CD14-positive monocyte (primary cell): ENCODE measurements at regions not wholly inside any gene's neighbourhood (a gene's known extent, or its start where the extent isn't known, plus 50 kb on each side); places are given as distances from the start of the nearest gene placed in this dataset.

Source experiments
- DNase-seq, 3 donors: peaks; one replicate each; pipeline ENCODE4 v3.0.0-alpha.2; 2011 to 2022
- H2AFZ ChIP-seq: 2 replicates; pipeline ENCODE4 v1.6.0; 2012; ENCODE audit warnings: mild to moderate bottlenecking, low read depth, low read length, inconsistent platforms; ENCODE audit not compliant: insufficient read depth, poor library complexity, severe bottlenecking
- H3K27ac ChIP-seq, 2 donors: 1 replicate in 1 of 2; 2 replicates in 1 of 2; pipeline ENCODE4 v1.5.1; 2012 to 2013; ENCODE audit warnings: low read length in 2 of 2, control low read depth in 1 of 2, inconsistent platforms in 1 of 2, low read depth in 1 of 2, mild to moderate bottlenecking in 1 of 2
- H3K27me3 ChIP-seq, 2 donors: one replicate each; pipeline versions ENCODE4 v1.6.0 to v1.6.1; 2011 to 2013; ENCODE audit warnings: low read length in 2 of 2; ENCODE audit not compliant: control insufficient read depth in 2 of 2, insufficient read depth in 2 of 2
- H3K36me3 ChIP-seq, 2 donors: replicated peaks in 1 of 2; 1 replicate in 1 of 2; 2 replicates in 1 of 2; pipeline versions ENCODE4 v1.5.1 to v1.6.1; 2012 to 2013; ENCODE audit warnings: low read length in 2 of 2, control low read depth in 1 of 2, inconsistent platforms in 1 of 2, mild to moderate bottlenecking in 1 of 2; ENCODE audit not compliant: insufficient read depth in 2 of 2, control insufficient read depth in 1 of 2
- H3K4me1 ChIP-seq, 2 donors: 1 replicate in 1 of 2; 2 replicates in 1 of 2; pipeline versions ENCODE4 v1.5.1 to v1.6.1; 2012 to 2013; ENCODE audit warnings: low read length in 2 of 2, control low read depth in 1 of 2, inconsistent platforms in 1 of 2, mild to moderate bottlenecking in 1 of 2, moderate library complexity in 1 of 2; ENCODE audit not compliant: insufficient read depth in 2 of 2, control insufficient read depth in 1 of 2
- H3K4me2 ChIP-seq: replicated peaks from 2 replicates; pipeline ENCODE3; 2012; ENCODE audit warnings: low read length, moderate library complexity, mild to moderate bottlenecking; ENCODE audit not compliant: poor library complexity, severe bottlenecking; ENCODE audit errors: extremely low read depth
- H3K4me3 ChIP-seq, 3 experiments: fragments of 200-600 bp in 1 of 3; sonication (generic) in 1 of 3; replicated peaks in 1 of 3; 1 replicate in 2 of 3; 2 replicates in 1 of 3; pipeline ENCODE4 v1.5.1; 2011 to 2013; ENCODE audit warnings: low read length in 3 of 3, mild to moderate bottlenecking in 3 of 3, control low read depth in 2 of 3, low read depth in 2 of 3, inconsistent platforms in 1 of 3, moderate library complexity in 1 of 3
- H3K79me2 ChIP-seq: 2 replicates; pipeline ENCODE4 v1.6.0; 2012; ENCODE audit warnings: mild to moderate bottlenecking, control low read depth, inconsistent platforms, low read length, moderate library complexity; ENCODE audit not compliant: insufficient read depth
- H3K9ac ChIP-seq: 2 replicates; pipeline ENCODE4 v1.6.0; 2017; ENCODE audit warnings: low read length, mild to moderate bottlenecking; ENCODE audit not compliant: insufficient read depth, poor library complexity, severe bottlenecking
- H3K9me3 ChIP-seq, 2 donors: replicated peaks in 1 of 2; 1 replicate in 1 of 2; 2 replicates in 1 of 2; pipeline versions ENCODE4 v1.5.1 to v1.6.1; 2012 to 2013; ENCODE audit warnings: low read length in 2 of 2, control low read depth in 1 of 2; ENCODE audit not compliant: control insufficient read depth in 1 of 2, insufficient read depth in 1 of 2
- H4K20me1 ChIP-seq: 2 replicates; pipeline ENCODE4 v1.6.0; 2012; ENCODE audit warnings: mild to moderate bottlenecking, low read length, control low read depth, moderate library complexity; ENCODE audit not compliant: insufficient read depth
- H3K27ac Mint-ChIP-seq, 7 donors: one replicate each; pipeline ENCODE4 v1.8.0; 2020; ENCODE audit warnings: mild to moderate bottlenecking in 7 of 7, mixed read lengths in 7 of 7, moderate library complexity in 6 of 7, inconsistent platforms in 2 of 7
- H3K27me3 Mint-ChIP-seq, 3 donors: one replicate each; pipeline ENCODE4 v1.8.0; 2021 to 2022; ENCODE audit warnings: low read depth in 3 of 3, mild to moderate bottlenecking in 3 of 3, mixed read lengths in 3 of 3, moderate library complexity in 3 of 3, inconsistent platforms in 1 of 3
- H3K36me3 Mint-ChIP-seq, 2 donors: one replicate each; pipeline ENCODE4 v1.8.0; 2020; ENCODE audit warnings: mixed read lengths in 2 of 2, inconsistent platforms in 1 of 2, mild to moderate bottlenecking in 1 of 2
- H3K4me1 Mint-ChIP-seq: one replicate; pipeline ENCODE4 v1.8.0; 2020; ENCODE audit warnings: mild to moderate bottlenecking, mixed read lengths
- H3K4me3 Mint-ChIP-seq, 2 donors: one replicate each; pipeline ENCODE4 v1.8.0; 2020; ENCODE audit warnings: mild to moderate bottlenecking in 2 of 2, mixed read lengths in 2 of 2, moderate library complexity in 1 of 2
- H3K9me3 Mint-ChIP-seq, 7 donors: one replicate each; pipeline ENCODE4 v1.8.0; 2020 to 2022; ENCODE audit warnings: mixed read lengths in 7 of 7, mild to moderate bottlenecking in 6 of 7, moderate library complexity in 6 of 7, inconsistent platforms in 2 of 7
- CTCF ChIP-seq: fragments of 200-600 bp; IDR thresholded peaks from one replicate; pipeline ENCODE4 v1.8.0; 2022; ENCODE audit warnings: antibody characterized with exemption, mild to moderate bottlenecking
- WGBS: methylation state at CpG from one replicate; pipeline ENCODE4 v1.1.5; 2013; ENCODE audit warnings: missing lambda C conversion rate; ENCODE audit not compliant: insufficient coverage; 5-methylcytosine and 5-hydroxymethylcytosine counted together
- intact Hi-C, 2 donors: fragments of 100-400 bp; cut with micrococcal nuclease; formaldehyde crosslinking; loops; one replicate each; pipeline versions ENCODE4 v1.15.0 to v1.15.1; 2023

DNA sequence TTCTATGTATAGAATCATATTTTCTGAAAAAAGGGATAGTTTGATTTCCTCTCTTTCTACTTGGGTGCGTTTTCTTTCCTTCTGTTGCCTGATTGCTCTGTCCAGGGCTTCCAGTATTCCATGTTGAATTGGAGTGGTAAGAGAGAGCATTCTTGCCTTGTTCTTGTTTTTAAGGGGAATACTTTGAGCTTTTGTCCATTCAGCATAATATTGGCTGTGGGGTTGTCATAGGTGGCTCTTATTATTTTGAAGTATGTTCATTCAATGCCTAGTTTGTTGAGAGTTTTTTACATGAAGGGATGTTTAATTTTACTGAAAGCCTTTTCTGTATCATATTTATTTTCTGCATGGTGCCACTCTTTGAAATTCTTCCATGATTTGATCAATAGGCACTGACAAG is 173.5 kb upstream of the IRS2 start:
- Mint-ChIP-seq H3K36me3 (no peaks in the 10 kb centered on the region), H3K27me3 (peaks cover 2 to 6% (median 4%) of the 10 kb centered on the region in 3 donors), H3K4me1 (no peaks in the 10 kb centered on the region), H3K4me3 (no peak overlapping the region), H3K9me3 (peaks cover 0 to 7% (median 4%) of the 10 kb centered on the region in 7 donors), H3K27ac (no peak overlapping the region)
- DNase-seq: no peak
- H3K4me2 ChIP-seq: no peak overlapping the region
- H3K36me3 ChIP-seq: no peaks in the 10 kb centered on the region
- no peak overlapping the region for H2AFZ ChIP-seq
- H3K27me3 ChIP-seq: no peaks in the 10 kb centered on the region
- H4K20me1 ChIP-seq: no peaks in the 10 kb centered on the region
- H3K4me3 ChIP-seq: no peak overlapping the region
- no peaks in the 10 kb centered on the region for H3K79me2 ChIP-seq
- no peak overlapping the region for H3K27ac ChIP-seq
- no peaks in the 10 kb centered on the region for H3K9me3 ChIP-seq
- WGBS: no CpG with 5 or more reads among the region's 1 CpG
- H3K9ac ChIP-seq: no peak overlapping the region
- H3K4me1 ChIP-seq: no peaks in the 10 kb centered on the region
- TF ChIP-seq CTCF: no peak
- intact Hi-C loops: no loop called here

DNA sequence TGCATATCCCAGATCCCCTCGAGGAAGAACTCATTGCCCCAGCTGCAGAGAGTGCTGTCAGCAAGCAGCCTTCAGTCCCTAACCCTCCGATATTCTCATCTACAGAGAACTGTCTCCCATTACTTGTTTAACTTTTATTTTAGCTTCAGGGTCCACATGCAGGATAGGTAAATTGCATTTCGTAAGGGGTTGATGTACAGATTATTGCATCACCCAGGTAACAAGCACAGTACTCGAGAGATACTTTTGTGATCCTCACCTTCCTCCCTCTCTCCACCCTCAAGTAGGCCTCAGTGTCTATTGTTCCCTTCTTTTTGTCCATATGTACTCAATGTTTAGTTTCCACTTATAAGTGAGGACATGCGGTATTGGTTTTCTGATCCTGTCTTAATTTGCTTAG is 171.5 kb upstream of the IRS2 start:
- Histone ChIP-seq H3K4me2 (no peak overlapping the region), H3K27me3 (no peaks in the 10 kb centered on the region), H3K79me2 (no peaks in the 10 kb centered on the region), H3K9me3 (no peaks in the 10 kb centered on the region), H3K9ac (no peak overlapping the region), H3K4me3 (no peak overlapping the region), H3K4me1 (no peaks in the 10 kb centered on the region), H3K36me3 (no peaks in the 10 kb centered on the region), H3K27ac (no peak overlapping the region), H2AFZ (no peak overlapping the region), H4K20me1 (no peaks in the 10 kb centered on the region)
- TF ChIP-seq CTCF: no peak
- Mint-ChIP-seq H3K4me1 (no peaks in the 10 kb centered on the region), H3K27me3 (peaks cover 2 to 4% (median 2%) of the 10 kb centered on the region in 3 donors), H3K4me3 (no peak overlapping the region), H3K36me3 (no peaks in the 10 kb centered on the region), H3K27ac (no peak overlapping the region), H3K9me3 (peaks cover 0 to 13% (median 4%) of the 10 kb centered on the region in 7 donors)
- WGBS: no CpG with 5 or more reads among the region's 5 CpGs
- intact Hi-C loops: no loop called here
- no peak for DNase-seq
